ENCODE measurements at regions not wholly inside any gene's neighbourhood (a gene's known extent, or its start where the extent isn't known, plus 50 kb on each side); places are given as distances from the start of the nearest gene placed in this dataset.
A peak's percentile ranks its signal among the peaks of the same experiment; 100 is the strongest.
"Not testable (repeated sequence)": the region's sequence is repeated elsewhere in the genome, so short reads cannot be mapped to it uniquely, and the experiment has no call there.

DNA sequence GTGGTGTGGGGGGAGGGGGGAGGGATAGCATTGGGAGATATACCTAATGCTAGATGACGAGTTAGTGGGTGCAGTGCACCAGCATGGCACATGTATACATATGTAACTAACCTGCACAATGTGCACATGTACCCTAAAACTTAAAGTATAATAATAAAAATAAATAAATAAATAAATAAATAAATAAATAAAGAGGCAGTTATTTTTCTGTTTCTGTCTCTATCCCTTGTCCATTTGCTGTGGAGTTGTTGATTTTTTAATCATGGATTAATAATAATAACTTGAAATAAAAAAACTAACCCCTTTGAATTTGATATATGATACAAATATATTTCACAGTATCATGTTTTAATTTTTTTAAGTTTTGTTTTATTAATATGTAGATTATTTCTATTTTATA is 53.9 kb upstream of the CD93 start:
- DNase-seq; ATAC-seq (ENCODE audit: poor library complexity); intact Hi-C loops (cut with DNase I): not testable (repeated sequence)

DNA sequence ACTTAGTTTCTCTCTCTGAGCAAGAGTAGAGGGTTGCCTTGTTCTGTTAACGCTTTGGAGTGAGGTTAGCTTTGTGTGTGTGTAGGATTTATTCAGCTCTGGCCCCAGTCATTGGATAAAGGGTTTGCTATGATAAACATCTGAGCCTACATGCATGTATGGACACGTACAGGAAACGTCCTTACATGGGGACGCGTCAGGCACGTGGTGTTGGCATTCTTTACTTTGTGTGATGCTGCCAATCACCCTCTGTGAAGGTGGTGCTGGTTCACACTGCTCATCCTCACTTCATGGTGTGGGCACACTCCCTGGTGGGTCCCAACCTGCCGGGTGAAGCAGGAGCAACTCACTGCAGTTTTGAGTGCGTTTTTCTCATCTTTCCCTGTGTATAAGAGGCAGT is 53.4 kb upstream of the CD93 start:
- DNase-seq (no peak), ATAC-seq (ENCODE audit: poor library complexity) (no peak)
- intact Hi-C loops (cut with DNase I), result no loop called here

DNA sequence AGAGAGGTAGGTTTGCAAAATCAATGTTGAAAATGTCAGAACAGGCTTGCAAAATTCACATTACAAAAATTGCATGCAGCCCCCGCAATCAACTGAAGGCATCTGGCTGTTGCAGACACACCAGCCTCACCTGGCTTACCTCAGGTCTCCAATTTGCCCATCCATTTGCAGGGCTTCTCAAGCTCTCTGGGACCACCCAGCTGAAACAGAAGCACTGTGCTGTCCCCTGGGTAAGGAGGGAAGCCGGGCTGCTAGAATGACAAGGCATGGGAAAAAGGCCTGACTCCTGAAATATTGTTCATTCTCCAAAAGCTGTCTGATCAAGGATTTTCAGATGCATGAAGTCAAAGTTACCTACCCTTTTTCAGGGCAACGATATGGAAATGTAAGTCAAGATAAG is 52.6 kb upstream of the CD93 start:
- DNase-seq (no peak), ATAC-seq (ENCODE audit: poor library complexity) (no peak)
- intact Hi-C loops (cut with DNase I), result no loop called here

DNA sequence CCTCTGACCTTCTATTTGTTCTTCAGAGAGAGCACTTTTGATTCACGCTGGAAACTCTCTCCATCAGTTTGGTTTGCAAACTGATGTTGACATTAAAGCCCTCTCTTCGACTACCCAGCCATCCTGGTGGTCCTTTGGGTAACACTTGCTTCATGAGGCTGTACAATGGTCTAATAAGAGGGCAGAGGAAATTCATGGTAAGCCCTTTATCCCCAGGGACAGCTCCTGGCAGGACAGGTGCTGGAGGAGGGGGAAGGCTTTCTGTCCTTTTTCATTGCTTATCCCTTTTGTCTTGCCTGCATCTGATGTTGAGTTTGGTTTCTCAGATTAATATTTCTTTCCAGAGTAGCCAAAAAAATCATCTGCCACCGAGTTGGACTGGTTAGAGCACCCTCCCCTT is 52.1 kb upstream of the CD93 start:
- intact Hi-C loops (cut with DNase I), result no loop called here
- no peak for ATAC-seq (ENCODE audit: poor library complexity)

DNA sequence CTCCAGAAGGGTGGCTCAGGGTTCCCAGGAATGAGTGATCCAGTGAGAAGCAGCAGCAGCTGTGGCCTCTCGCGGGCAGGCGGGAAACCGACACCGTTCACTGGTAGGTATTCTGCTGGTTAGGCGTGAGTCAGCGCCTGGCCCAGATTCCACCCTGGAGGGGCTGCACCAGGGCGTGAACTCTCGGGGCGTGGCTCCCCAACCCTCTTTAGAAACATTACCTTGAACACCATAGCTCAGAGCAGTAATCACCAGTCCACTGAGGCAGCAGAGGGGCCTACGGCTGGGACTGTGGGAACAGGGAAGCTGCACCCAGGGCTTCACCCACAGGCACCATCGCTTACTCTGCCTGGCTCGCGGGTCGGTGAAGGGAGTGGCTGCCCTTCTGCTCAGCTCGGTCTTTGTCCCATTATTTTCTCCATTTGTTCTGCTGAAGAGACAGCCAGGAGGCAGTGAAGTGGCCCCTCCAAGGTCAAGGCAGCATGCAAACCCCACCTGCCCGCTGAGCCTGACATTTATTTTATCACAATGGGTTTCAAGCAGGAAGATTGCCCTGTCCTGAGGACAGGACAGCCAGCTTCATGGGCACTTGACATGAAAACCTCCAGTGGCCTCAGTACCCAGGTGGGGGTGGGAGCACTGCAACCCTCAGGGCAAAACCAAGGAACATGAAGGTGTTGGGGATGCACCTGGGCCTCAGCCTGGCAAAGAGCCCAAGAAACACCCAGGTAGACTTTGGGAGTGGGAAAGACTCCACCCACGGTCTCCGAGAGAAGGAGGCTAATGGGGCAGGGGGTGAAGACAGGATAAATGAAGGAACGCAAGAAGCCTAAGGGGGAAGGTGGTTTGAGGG is 51.0 kb upstream of the CD93 start:
- intact Hi-C loops (cut with DNase I), result no loop called here
- ATAC-seq (ENCODE audit: poor library complexity) (no peak), DNase-seq (no peak)

More for the DNA sequence above, 52.1 kb upstream of the CD93 start:
- DNase-seq, result no peak

DNA sequence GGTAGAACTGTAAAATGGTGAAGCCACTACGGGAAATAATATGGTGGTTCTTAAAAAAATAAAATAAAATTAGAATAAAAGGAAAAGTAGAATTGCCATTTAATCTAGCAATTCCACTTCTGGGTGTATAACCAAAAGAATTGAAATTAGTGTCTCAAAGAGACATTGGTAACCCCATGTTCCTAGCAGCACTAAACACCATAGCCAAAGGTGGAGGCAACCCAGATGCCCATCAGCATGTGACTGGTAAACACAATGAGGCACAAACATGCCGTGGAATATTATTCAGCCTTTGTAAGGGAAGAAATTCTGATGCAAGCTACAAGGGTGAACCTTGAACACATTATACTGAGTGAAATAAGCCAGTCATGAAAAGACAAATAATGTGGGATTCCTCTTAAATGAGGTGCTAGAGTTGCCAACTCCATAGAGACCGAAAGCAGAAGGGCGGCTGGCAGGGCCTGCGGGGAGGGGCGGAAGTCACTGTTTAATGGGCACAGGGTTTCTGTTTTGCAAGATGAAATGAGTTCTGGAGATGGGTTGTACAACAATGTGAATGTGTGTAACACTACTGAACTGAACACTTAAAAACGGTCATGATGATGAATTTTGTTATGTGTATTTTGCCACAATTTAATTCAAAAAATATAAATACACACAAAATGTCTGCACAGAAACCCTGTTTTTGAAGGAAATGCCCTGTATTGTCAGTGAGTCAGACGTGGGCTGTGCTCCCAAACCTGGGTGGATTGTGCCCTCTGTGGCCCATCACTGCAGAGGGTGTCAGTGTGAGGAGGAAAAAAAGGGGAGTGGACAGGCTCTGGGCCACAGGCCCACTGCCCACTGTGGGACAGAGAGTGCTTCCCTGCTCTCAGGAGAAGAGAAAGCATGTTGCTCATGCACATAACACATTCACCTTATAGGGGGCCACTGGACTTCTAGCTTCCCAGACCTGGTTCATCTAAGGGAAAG is 49.6 kb upstream of the CD93 start:
- ATAC-seq (ENCODE audit: poor library complexity) (no peak), DNase-seq (peak; percentile 70)
- intact Hi-C loops (cut with DNase I), result no loop called here

Data from Right ventricle myocardium superior (tissue), 1 donor.